Mesendoderm (in vitro differentiated cells): ENCODE measurements at regions not wholly inside any gene's neighbourhood (a gene's known extent, or its start where the extent isn't known, plus 50 kb on each side); places are given as distances from the start of the nearest gene placed in this dataset.

Source experiments
- DNase-seq: peaks from one replicate; pipeline ENCODE4 v3.0.0; 2013
- H2AK5ac ChIP-seq: 2 replicates; pipeline ENCODE4 v1.6.1; 2013; ENCODE audit warnings: low read length, inconsistent platforms
- H2BK120ac ChIP-seq: 2 replicates; pipeline ENCODE4 v1.6.1; 2013; ENCODE audit warnings: low read depth, mild to moderate bottlenecking, low read length, moderate library complexity, mixed read lengths
- H2BK15ac ChIP-seq: replicated peaks from 2 replicates; pipeline ENCODE4 v1.6.1; 2013; ENCODE audit warnings: low read depth, mild to moderate bottlenecking, moderate library complexity
- H2BK5ac ChIP-seq: 2 replicates; pipeline ENCODE4 v1.6.1; 2013; ENCODE audit warnings: low read length, inconsistent platforms
- H3K18ac ChIP-seq: 2 replicates; pipeline ENCODE4 v1.6.1; 2013; ENCODE audit warnings: mild to moderate bottlenecking, low read length, mixed read lengths
- H3K23ac ChIP-seq: one replicate; pipeline ENCODE4 v1.6.1; 2013; ENCODE audit warnings: low read length
- H3K27ac ChIP-seq: 2 replicates; pipeline ENCODE4 v1.5.1; 2013; ENCODE audit warnings: low read depth, mild to moderate bottlenecking, inconsistent platforms, low read length, moderate library complexity
- H3K27me3 ChIP-seq: 2 replicates; pipeline ENCODE4 v1.6.1; 2013; ENCODE audit warnings: low read length, control low read depth, mild to moderate bottlenecking, inconsistent platforms; ENCODE audit not compliant: insufficient read depth, poor library complexity
- H3K36me3 ChIP-seq: 2 replicates; pipeline ENCODE4 v1.6.1; 2013; ENCODE audit warnings: low read length, inconsistent platforms; ENCODE audit not compliant: control insufficient read depth, insufficient read depth
- H3K4ac ChIP-seq: one replicate; pipeline ENCODE4 v1.6.1; 2013; ENCODE audit warnings: low read depth, mild to moderate bottlenecking, low read length, moderate library complexity
- H3K4me1 ChIP-seq: 2 replicates; pipeline ENCODE4 v1.6.1; 2013; ENCODE audit warnings: low read depth, low read length, inconsistent platforms; ENCODE audit not compliant: control insufficient read depth
- H3K4me2 ChIP-seq: 2 replicates; pipeline ENCODE4 v1.6.1; 2013; ENCODE audit warnings: low read length
- H3K4me3 ChIP-seq: 2 replicates; pipeline ENCODE4 v1.5.1; 2013; ENCODE audit warnings: mild to moderate bottlenecking, low read length
- H3K56ac ChIP-seq: one replicate; pipeline ENCODE4 v1.6.1; 2013; ENCODE audit warnings: low read length
- H3K79me1 ChIP-seq: 2 replicates; pipeline ENCODE4 v1.6.1; 2013; ENCODE audit warnings: low read length, inconsistent platforms
- H3K79me2 ChIP-seq: 2 replicates; pipeline ENCODE4 v1.6.1; 2013; ENCODE audit warnings: mild to moderate bottlenecking, low read length; ENCODE audit not compliant: control insufficient read depth, insufficient read depth
- H3K9ac ChIP-seq: 2 replicates; pipeline ENCODE4 v1.6.1; 2013; ENCODE audit warnings: low read length, inconsistent platforms
- H4K5ac ChIP-seq: one replicate; pipeline ENCODE4 v1.6.1; 2013; ENCODE audit warnings: low read length
- H4K8ac ChIP-seq: one replicate; pipeline ENCODE4 v1.6.1; 2013; ENCODE audit warnings: low read depth, mild to moderate bottlenecking, control low read depth, low read length, moderate library complexity
- WGBS: extraction: QIAGEN DNeasy Blood & Tissue Kit; methylation state at CpG from one replicate; pipeline ENCODE4 v1.1.7; 2013; ENCODE audit warnings: low lambda C conversion rate, missing lambda C conversion rate; ENCODE audit not compliant: insufficient coverage; ENCODE audit errors: extremely low coverage; 5-methylcytosine and 5-hydroxymethylcytosine counted together

DNA sequence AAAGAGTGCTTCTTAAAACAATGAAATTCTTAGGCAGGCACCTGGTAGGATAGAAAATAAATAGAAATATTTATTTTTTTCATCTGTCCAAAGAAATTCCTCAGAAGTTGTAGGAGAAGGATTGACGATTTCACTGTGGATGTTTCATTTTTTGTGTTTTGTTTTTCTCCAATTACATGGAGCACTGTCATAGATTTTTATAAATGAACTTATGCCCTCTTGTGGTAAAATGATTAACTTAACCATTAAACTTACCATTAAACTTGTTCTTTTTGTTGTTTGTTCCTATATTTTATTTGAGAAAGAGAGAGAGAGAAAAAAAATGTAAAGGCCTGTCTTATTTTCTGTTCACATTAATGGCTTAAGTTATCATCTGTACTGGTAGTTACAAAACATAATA is 339.2 kb downstream of the PRR16 start:
- DNase-seq = peak; percentile 11

DNA sequence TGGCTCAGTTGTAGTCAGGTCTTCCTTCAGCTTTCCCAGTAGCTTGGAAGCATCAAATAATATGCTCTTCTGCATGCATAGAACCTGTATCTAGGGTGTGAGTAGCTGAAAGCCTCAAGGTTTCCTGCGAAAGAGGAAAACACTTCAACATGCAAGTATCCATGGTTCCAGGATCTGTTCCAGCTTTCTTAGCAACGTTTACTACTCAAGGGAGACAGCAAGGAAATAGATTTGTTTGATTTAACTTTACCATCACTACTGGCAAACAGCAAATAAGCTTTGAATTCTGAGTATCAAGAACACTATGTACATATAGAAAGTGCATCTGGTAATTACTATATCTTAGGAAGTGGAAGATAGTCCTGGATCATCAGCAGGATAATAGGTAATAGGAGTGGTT is 341.0 kb downstream of the PRR16 start:
- Histone ChIP-seq H3K27ac (no peak overlapping the region), H4K5ac (no peak overlapping the region), H2BK5ac (no peak overlapping the region), H3K9ac (no peak overlapping the region), H3K23ac (no peak overlapping the region), H3K79me1 (no peaks in the 10 kb centered on the region), H3K4ac (no peak overlapping the region), H3K4me2 (no peak overlapping the region), H3K79me2 (no peaks in the 10 kb centered on the region), H2BK120ac (no peak overlapping the region), H2BK15ac (no peak overlapping the region), H3K4me1 (no peaks in the 10 kb centered on the region), H4K8ac (no peak overlapping the region), H3K4me3 (no peak overlapping the region), H3K36me3 (no peaks in the 10 kb centered on the region), H3K18ac (no peak overlapping the region), H2AK5ac (no peak overlapping the region), H3K27me3 (no peaks in the 10 kb centered on the region), H3K56ac (no peak overlapping the region)
- WGBS = no CpG with 5 or more reads among the region's 2 CpGs
- DNase-seq = no peak

More for the DNA sequence above, 339.2 kb downstream of the PRR16 start:
- H4K8ac ChIP-seq = no peak overlapping the region
- H3K9ac ChIP-seq = no peak overlapping the region
- H2BK5ac ChIP-seq = no peak overlapping the region
- H4K5ac ChIP-seq = no peak overlapping the region
- no peak overlapping the region for H2AK5ac ChIP-seq
- no peak overlapping the region for H3K4me3 ChIP-seq
- H3K56ac ChIP-seq = no peak overlapping the region
- H3K36me3 ChIP-seq = no peaks in the 10 kb centered on the region
- no peaks in the 10 kb centered on the region for H3K4me1 ChIP-seq
- no peak overlapping the region for H3K4me2 ChIP-seq
- no peak overlapping the region for H2BK120ac ChIP-seq
- no peak overlapping the region for H3K27ac ChIP-seq
- no peaks in the 10 kb centered on the region for H3K79me2 ChIP-seq
- no peak overlapping the region for H3K18ac ChIP-seq
- no peak overlapping the region for H2BK15ac ChIP-seq
- no peaks in the 10 kb centered on the region for H3K27me3 ChIP-seq
- H3K23ac ChIP-seq = no peak overlapping the region
- H3K4ac ChIP-seq = no peak overlapping the region
- no peaks in the 10 kb centered on the region for H3K79me1 ChIP-seq
- no CpG with 5 or more reads among the region's 1 CpG for WGBS

- no peak overlapping the region for H3K4me3 ChIP-seq
- H3K4me2 ChIP-seq = no peak overlapping the region
- no peak overlapping the region for H2BK15ac ChIP-seq
- H2AK5ac ChIP-seq = no peak overlapping the region
- H3K79me1 ChIP-seq = no peaks in the 10 kb centered on the region
- no peaks in the 10 kb centered on the region for H3K79me2 ChIP-seq
- H3K4ac ChIP-seq = no peak overlapping the region
- H3K4me1 ChIP-seq = no peaks in the 10 kb centered on the region
- no CpG with 5 or more reads among the region's 2 CpGs for WGBS
- H3K36me3 ChIP-seq = no peaks in the 10 kb centered on the region
- no peak overlapping the region for H3K27ac ChIP-seq
- no peak overlapping the region for H4K5ac ChIP-seq
- no peak overlapping the region for H4K8ac ChIP-seq
- H3K23ac ChIP-seq = no peak overlapping the region
- no peak overlapping the region for H2BK120ac ChIP-seq
- H3K56ac ChIP-seq = no peak overlapping the region
- H3K18ac ChIP-seq = no peak overlapping the region
- H3K9ac ChIP-seq = no peak overlapping the region
- no peaks in the 10 kb centered on the region for H3K27me3 ChIP-seq
- no peak overlapping the region for H2BK5ac ChIP-seq
- DNase-seq = no peak
Measured at GRCh38 chr5:120806202-120806601, 342.1 kb downstream of the PRR16 start.

DNA sequence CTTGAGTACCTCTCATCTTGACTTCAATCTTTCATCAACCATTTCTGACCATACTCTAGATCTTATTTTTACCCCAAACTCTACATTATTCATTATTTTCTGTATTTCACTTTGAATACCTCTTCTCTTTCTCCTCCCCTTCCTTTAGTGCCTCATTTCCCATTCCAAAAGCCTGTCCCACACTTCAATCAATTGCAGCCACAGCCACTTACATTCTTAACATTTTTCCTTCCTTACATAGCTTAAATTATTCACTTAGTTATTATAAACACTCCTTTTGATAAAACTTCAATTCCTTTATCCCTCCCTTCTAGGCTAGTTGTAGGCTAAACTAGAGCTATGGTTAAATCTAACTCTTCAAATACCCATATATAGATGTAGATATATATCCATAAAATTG is 344.0 kb downstream of the PRR16 start:
- Histone ChIP-seq H3K36me3 (no peaks in the 10 kb centered on the region), H3K9ac (no peak overlapping the region), H3K4me2 (no peak overlapping the region), H2BK5ac (no peak overlapping the region), H2BK15ac (no peak overlapping the region), H3K4ac (no peak overlapping the region), H4K8ac (no peak overlapping the region), H3K79me2 (no peaks in the 10 kb centered on the region), H3K18ac (no peak overlapping the region), H4K5ac (no peak overlapping the region), H3K23ac (no peak overlapping the region), H3K27ac (no peak overlapping the region), H2BK120ac (no peak overlapping the region), H3K4me1 (no peaks in the 10 kb centered on the region), H2AK5ac (no peak overlapping the region), H3K56ac (no peak overlapping the region), H3K27me3 (no peaks in the 10 kb centered on the region), H3K79me1 (no peaks in the 10 kb centered on the region), H3K4me3 (no peak overlapping the region)
- DNase-seq = peak; percentile 66

DNA sequence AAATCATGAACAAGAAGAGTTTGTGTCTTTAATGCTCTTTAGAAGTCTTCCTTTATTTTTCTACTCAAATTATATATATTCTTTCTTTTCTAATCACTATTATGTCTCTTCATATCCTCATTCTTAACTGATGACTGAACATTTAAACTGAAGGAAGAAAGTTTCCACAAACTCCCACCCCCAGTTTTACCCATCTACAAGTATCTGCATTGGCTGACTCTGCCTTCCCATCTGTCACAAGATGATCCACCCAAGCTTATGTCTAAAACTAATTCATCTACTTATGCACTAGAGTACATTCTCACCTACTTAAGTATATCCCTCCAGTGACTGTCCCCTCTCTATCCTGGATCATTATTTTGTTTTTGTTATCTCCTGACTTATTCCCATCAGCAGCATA is 344.5 kb downstream of the PRR16 start:
- H3K4ac ChIP-seq = no peak overlapping the region
- H3K36me3 ChIP-seq = no peaks in the 10 kb centered on the region

GRCh38 chr5:120813551-120813950 is 349.5 kb downstream of the PRR16 start:
- H3K9ac ChIP-seq = no peak overlapping the region
- WGBS = no CpG with 5 or more reads among the region's 2 CpGs
- H4K8ac ChIP-seq = no peak overlapping the region
- no peak overlapping the region for H3K23ac ChIP-seq
- H3K4me1 ChIP-seq = no peaks in the 10 kb centered on the region
- no peak overlapping the region for H2BK15ac ChIP-seq
- H3K79me1 ChIP-seq = no peaks in the 10 kb centered on the region
- DNase-seq = no peak
- H3K18ac ChIP-seq = no peak overlapping the region
- no peaks in the 10 kb centered on the region for H3K36me3 ChIP-seq
- no peak overlapping the region for H3K27ac ChIP-seq
- no peak overlapping the region for H2BK120ac ChIP-seq
- no peaks in the 10 kb centered on the region for H3K79me2 ChIP-seq
- no peak overlapping the region for H2AK5ac ChIP-seq
- no peak overlapping the region for H3K4me3 ChIP-seq
- no peaks in the 10 kb centered on the region for H3K27me3 ChIP-seq
- H2BK5ac ChIP-seq = no peak overlapping the region
- H4K5ac ChIP-seq = no peak overlapping the region
- H3K56ac ChIP-seq = no peak overlapping the region
- no peak overlapping the region for H3K4ac ChIP-seq
- no peak overlapping the region for H3K4me2 ChIP-seq

More for the DNA sequence above, 344.5 kb downstream of the PRR16 start:
- no peak overlapping the region for H2BK120ac ChIP-seq
- H3K4me1 ChIP-seq = no peaks in the 10 kb centered on the region
- H3K79me1 ChIP-seq = no peaks in the 10 kb centered on the region
- no peak overlapping the region for H3K4me2 ChIP-seq
- H3K56ac ChIP-seq = no peak overlapping the region
- DNase-seq = peak; percentile 26
- no peak overlapping the region for H4K5ac ChIP-seq
- H2BK15ac ChIP-seq = no peak overlapping the region
- H2BK5ac ChIP-seq = no peak overlapping the region
- H3K4me3 ChIP-seq = no peak overlapping the region
- no peak overlapping the region for H3K9ac ChIP-seq
- no peak overlapping the region for H2AK5ac ChIP-seq
- H4K8ac ChIP-seq = no peak overlapping the region
- no peaks in the 10 kb centered on the region for H3K79me2 ChIP-seq
- H3K27me3 ChIP-seq = no peaks in the 10 kb centered on the region
- no peak overlapping the region for H3K27ac ChIP-seq
- H3K23ac ChIP-seq = no peak overlapping the region
- H3K18ac ChIP-seq = no peak overlapping the region
